ENCODE measurements at regions not wholly inside any gene's neighbourhood (a gene's known extent, or its start where the extent isn't known, plus 50 kb on each side); places are given as distances from the start of the nearest gene placed in this dataset.

DNA sequence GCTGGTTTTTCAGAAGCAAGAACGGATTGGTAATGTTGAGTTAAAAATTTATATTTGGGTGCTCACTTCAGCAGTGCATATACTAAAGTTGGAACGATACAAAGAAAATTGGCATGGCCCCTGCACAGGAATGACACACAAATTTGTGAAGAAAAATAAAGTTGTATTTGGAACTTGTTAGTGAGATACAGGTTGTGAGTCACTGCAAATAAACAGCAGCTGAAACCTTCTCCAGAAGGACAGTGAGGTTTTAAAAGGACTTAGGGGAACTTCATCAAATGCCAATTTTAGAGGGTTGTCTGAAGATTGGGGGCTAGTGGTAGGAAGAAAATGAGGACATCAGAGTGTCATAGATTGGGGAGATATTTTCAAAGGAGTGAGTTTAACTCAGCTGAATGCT lies 79.7 kb upstream of the ELOVL6 start:
- no peak for DNase-seq (ENCODE audit: low spot score)

DNA sequence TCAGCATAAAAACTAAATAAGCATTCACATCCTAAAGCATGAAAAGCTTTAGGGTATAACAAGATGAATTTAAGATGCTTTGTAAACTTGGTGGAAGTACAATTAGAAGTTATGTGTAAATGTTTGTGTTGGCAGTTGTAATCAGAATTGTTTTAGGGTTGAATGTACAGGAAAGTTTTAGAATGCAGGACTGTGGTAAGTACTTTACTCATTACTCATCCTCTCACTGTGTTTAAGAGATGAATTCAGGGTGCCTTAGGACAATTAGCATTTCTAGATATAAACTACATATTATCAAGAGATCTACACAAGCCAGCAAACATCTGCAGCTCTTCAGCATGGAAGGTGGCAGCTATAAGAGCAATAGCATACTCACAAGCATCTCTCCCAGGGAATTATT lies 77.5 kb upstream of the ELOVL6 start:
- DNase-seq (ENCODE audit: low spot score), result no peak

DNA sequence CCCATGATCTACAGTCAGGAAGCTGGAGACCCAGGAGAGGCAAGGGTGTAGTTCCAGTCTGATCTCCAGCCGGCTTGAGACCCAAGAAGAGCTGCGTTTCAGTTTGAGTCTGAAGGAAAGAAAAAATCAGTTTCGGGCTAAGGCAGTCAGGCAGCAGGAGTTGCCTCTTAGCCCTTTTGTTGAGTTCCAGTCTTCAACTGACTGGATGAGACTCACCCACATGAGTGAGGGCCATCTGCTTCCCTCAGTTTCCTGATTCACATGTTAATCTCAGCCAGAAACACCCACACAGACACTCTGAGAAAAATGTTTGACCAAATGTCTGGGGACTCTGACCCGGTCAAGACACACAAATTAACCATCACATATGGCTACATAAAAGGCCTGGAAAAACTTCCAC lies 73.6 kb upstream of the ELOVL6 start:
- no peak for DNase-seq (ENCODE audit: low spot score)

DNA sequence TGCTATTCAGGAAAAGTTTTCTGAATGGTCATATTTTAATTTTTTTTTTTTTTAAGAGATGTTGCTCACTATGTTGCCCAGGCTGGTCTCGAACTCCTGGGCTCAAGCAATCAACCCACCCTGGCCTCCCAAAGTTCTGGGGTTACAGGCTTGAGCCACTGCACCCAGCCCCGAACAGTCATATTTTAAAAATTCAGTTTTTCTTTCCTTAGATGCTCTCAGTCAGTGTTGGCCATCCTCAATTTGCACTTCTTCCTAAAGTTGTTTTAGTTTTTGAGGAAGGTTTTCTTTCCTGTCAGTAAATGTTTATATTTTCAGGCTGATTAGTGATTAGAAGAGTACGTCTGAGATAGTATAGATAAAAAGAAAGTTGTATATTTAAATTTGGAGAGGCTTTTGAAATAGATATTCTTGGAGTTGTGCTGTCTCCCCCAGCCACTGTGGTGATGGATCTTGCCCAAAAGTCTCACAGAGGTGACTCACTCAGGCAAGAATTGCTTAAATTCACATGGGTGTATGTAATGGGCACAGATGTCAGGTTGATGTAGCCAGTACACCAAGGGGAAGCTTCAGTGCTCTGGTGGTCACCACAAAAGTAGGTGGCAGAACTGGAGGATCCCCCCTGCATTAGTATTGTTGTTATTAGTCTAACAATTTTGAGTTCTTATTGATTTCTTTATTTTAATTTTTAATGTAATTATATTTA lies 72.2 kb upstream of the ELOVL6 start:
- DNase-seq (ENCODE audit: low spot score), result no peak

DNA sequence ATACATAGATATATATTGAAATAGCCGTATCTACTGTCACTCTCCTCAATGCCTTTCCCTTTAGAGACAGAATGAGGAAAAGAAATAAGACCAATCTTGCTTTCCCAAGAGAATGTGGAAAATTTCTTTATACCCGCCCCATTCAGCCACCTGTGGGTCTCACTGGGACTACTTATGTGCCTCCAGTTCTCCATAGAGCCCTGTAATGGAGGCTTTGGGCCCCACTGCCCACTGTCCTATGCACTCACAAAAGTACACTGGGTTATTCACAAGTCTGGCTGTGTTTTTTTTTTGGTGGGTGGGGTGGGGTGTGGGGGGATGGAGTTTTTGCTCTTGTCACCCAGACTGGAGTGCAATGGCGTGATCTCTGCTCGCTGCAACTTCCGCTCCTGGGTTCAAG lies 70.4 kb upstream of the ELOVL6 start:
- no peak for DNase-seq (ENCODE audit: low spot score)

DNA sequence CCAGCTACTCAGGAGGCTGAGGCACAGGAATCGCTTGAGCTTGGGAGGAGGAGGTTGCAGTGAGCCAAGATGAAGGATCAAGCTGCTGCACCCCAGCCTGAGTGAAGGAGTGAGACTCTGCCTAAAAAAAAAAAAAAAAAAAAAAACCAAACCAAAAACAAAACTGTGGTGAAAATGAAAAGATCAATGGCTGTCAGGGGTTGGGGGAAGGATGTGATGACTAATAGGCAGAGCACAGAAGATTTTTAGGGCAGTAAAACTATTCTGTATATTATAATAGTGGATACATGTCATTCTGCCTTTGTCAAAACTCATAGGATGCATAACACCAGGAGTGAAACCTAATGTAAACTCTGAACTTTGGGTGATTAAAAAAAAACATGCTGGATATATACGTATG lies 69.9 kb upstream of the ELOVL6 start:
- no peak for DNase-seq (ENCODE audit: low spot score)

DNA sequence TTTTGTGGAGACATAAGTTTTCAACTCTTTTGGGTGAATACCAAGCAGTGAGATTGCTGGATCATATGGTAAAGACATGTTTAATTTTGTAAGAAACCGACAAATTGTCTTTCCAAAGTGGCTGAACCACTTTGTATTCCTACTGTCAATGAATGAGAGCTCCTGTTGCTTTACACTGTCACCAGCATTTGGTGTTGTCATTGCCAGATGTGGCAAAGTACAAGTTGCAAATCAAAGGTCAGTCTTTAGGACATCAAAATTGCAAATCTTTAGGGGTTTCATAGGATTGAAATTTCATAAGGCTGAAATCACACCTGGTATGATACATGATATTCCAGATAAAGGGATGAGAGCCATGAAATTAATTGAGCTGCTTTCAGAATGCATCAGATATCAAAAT lies 67.7 kb upstream of the ELOVL6 start:
- no peak for DNase-seq (ENCODE audit: low spot score)

DNA sequence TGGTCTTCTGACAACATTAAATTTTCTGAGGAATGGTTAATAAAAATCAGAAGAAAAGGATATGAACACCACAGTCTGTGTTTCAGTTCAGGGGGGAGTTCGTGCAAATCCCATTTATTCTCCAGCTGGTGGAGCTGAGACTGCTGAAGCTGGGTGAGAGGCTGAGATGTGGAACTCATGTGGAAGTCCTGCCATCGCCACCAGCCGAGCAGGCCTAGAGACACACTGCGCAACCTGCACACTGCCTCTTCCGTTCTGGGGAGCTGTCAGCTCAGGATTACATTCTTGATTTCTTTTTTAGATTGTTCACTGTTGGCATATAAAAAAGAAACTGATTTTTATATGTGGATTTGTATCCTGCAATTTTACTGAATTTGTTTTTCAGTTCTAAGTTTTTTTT lies 66.6 kb upstream of the ELOVL6 start:
- DNase-seq (ENCODE audit: low spot score), result no peak

DNA sequence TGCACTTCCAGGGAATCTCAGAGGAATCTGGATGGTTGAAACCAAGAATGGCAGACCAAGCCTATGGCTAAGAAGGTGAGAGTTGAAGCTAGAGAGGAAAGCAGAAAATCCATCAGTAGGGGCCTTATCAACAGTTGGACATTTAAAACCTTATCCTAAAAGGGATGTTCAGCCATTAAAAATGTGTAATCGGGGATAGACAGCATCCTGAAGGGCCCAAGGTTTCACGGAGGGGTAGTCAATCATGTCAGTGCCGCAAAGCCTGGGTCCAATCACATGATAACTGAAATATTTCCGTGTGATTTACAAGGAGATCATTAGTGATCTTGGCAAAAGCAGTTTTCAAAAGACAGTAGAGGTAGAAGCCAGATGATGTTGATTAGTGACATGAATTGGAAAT lies 61.9 kb upstream of the ELOVL6 start:
- DNase-seq (ENCODE audit: low spot score), result no peak

DNA sequence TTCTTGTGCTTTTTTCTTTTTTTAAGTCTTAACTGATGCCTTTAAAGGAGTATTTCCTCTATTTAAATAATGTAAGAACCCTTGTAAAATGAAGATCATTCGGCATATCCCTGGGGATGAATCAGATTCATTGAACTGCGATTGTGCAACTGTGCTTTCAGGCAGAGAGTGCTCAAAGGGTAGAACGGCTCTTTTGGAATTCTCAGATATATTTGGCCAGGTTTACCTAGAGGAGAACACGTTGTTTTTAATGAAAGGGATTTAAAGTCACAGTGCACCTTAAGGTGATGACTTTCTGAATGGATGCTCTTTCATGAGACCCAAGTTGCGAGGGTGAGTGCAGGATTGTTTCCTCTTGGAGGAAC lies 51.6 kb upstream of the ELOVL6 start:
- no peak for DNase-seq (ENCODE audit: low spot score)

DNA sequence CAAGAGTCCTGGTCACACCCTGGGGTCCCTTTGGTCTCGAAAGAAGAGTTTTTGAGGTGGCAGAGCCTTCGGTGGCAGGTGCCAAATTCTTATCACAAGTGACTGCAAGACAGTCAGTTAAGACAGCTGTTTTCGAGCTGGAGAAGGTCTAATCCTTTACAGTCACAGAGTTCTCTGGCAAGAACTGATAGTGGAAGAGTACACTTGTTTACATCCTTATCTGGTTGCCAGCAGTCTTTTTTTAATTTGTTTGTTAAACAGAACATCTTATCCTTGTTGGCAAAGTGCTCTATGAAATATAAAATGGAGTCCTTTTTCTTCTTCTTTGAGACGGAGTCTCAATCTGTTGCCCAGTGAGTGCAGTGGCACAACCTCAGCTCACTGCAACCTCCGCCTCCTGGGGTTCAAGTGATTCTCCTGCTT lies 50.4 kb upstream of the ELOVL6 start:
- no peak for DNase-seq (ENCODE audit: low spot score)

Measured in NAMALWA (cell line).